AG20443 (cell line): ENCODE measurements at regions not wholly inside any gene's neighbourhood (a gene's known extent, or its start where the extent isn't known, plus 50 kb on each side); places are given as distances from the start of the nearest gene placed in this dataset.
"Not testable (repeated sequence)": the region's sequence is repeated elsewhere in the genome, so short reads cannot be mapped to it uniquely, and the experiment has no call there.

ENCODE experiments used
- DNase-seq: peaks from one replicate; pipeline ENCODE4 v3.0.0; 2012; ENCODE audit warnings: low spot score, mixed read lengths

GRCh38 chr5:82894716-82895115, 182.5 kb downstream of the TMEM167A start:
- no peak for DNase-seq

GRCh38 chr5:82889088-82889487, 188.1 kb downstream of the TMEM167A start:
- no peak for DNase-seq

- DNase-seq = peak; percentile 18
These were observed 190.3 kb downstream of the TMEM167A start for GRCh38 chr5:82886911-82887310.

- DNase-seq = no peak
These were observed 191.4 kb downstream of the TMEM167A start for GRCh38 chr5:82885627-82886389.

- DNase-seq = no peak
These were observed 192.2 kb downstream of the TMEM167A start for GRCh38 chr5:82884821-82885471.

- no peak for DNase-seq
These were observed 194.9 kb downstream of the TMEM167A start for GRCh38 chr5:82882316-82882715.

GRCh38 chr5:82881571-82882174, 195.5 kb downstream of the TMEM167A start:
- no peak for DNase-seq

- no peak for DNase-seq
These were observed 198.1 kb downstream of the TMEM167A start for GRCh38 chr5:82879089-82879488.

GRCh38 chr5:82873452-82873851, 203.7 kb downstream of the TMEM167A start:
- no peak for DNase-seq

- DNase-seq = not testable (repeated sequence)
These were observed 204.6 kb downstream of the TMEM167A start for GRCh38 chr5:82872321-82873288.

- no peak for DNase-seq
These were observed 211.6 kb downstream of the TMEM167A start for GRCh38 chr5:82865625-82866024.

GRCh38 chr5:82863266-82863665, 213.9 kb downstream of the TMEM167A start:
- DNase-seq = no peak

GRCh38 chr5:82862711-82863110, 214.5 kb downstream of the TMEM167A start:
- no peak for DNase-seq

- no peak for DNase-seq
These were observed 214.9 kb downstream of the TMEM167A start for GRCh38 chr5:82862261-82862660.

GRCh38 chr5:82861701-82862100, 215.5 kb downstream of the TMEM167A start:
- peak; percentile 26 for DNase-seq

GRCh38 chr5:82859451-82860140, 217.6 kb downstream of the TMEM167A start:
- no peak for DNase-seq

GRCh38 chr5:82858151-82859025, 218.8 kb downstream of the TMEM167A start:
- no peak for DNase-seq

GRCh38 chr5:82855893-82856550, 221.2 kb downstream of the TMEM167A start:
- no peak for DNase-seq

- no peak for DNase-seq
These were observed 222.2 kb downstream of the TMEM167A start for GRCh38 chr5:82854956-82855355.

- no peak for DNase-seq
These were observed 225.7 kb downstream of the TMEM167A start for GRCh38 chr5:82851471-82851870.
